Vagina (tissue), 2 donors: ENCODE measurements at regions not wholly inside any gene's neighbourhood (a gene's known extent, or its start where the extent isn't known, plus 50 kb on each side); places are given as distances from the start of the nearest gene placed in this dataset.

Experiments
- DNase-seq, 2 donors: peaks; one replicate each; pipeline ENCODE4 v3.0.0-alpha.2; 2017; ENCODE audit errors: extremely low spot score in 2 of 2
- H3K27ac ChIP-seq: fragments of 200-600 bp; sonication (generic); one replicate; pipeline ENCODE4 v1.5.1; 2019
- H3K27me3 ChIP-seq: fragments of 200-600 bp; sonication (generic); one replicate; pipeline ENCODE4 v1.5.1; 2019
- H3K36me3 ChIP-seq, 2 donors: fragments of 200-600 bp; sonication (generic); one replicate each; pipeline ENCODE4 v1.5.1; 2017 to 2019
- H3K4me1 ChIP-seq: fragments of 200-600 bp; sonication (generic); one replicate; pipeline ENCODE4 v1.5.1; 2019
- H3K4me3 ChIP-seq, 2 donors: fragments of 200-600 bp; sonication (generic); 1 replicate in 1 of 2; 2 replicates in 1 of 2; pipeline ENCODE4 v1.5.1; 2016 to 2019
- H3K9me3 ChIP-seq: fragments of 200-600 bp; sonication (generic); one replicate; pipeline ENCODE4 v1.5.1; 2019
- POLR2A ChIP-seq, 2 donors: fragments of 450-650 bp; IDR thresholded peaks; one replicate each; pipeline ENCODE4 v1.6.1; 2017; ENCODE audit warnings: antibody characterized with exemption in 2 of 2, mild to moderate bottlenecking in 2 of 2, moderate library complexity in 2 of 2
- POLR2AphosphoS5 ChIP-seq, 2 donors: sonication (generic); formaldehyde crosslinking; IDR thresholded peaks; one replicate each; pipeline ENCODE4 v1.9.0; 2017; ENCODE audit warnings: antibody characterized with exemption in 2 of 2, mild to moderate bottlenecking in 2 of 2, low read depth in 1 of 2; ENCODE audit not compliant: insufficient read depth in 1 of 2
- intact Hi-C: fragments of 100-400 bp; cut with DNase I; formaldehyde crosslinking; loops from one replicate; pipeline ENCODE4 v1.15.1; 2023
- TF ChIP-seq, protein P1 (sequence below), 3 experiments: fragments of 450-650 bp in 2 of 3; fragments of 200-600 bp in 1 of 3; sonication (generic) in 1 of 3; IDR thresholded peaks; one replicate each; pipeline ENCODE4 v1.5.1; 2017 to 2019; ENCODE audit warnings: antibody characterized with exemption in 3 of 3, mild to moderate bottlenecking in 2 of 3, moderate library complexity in 2 of 3

DNA sequence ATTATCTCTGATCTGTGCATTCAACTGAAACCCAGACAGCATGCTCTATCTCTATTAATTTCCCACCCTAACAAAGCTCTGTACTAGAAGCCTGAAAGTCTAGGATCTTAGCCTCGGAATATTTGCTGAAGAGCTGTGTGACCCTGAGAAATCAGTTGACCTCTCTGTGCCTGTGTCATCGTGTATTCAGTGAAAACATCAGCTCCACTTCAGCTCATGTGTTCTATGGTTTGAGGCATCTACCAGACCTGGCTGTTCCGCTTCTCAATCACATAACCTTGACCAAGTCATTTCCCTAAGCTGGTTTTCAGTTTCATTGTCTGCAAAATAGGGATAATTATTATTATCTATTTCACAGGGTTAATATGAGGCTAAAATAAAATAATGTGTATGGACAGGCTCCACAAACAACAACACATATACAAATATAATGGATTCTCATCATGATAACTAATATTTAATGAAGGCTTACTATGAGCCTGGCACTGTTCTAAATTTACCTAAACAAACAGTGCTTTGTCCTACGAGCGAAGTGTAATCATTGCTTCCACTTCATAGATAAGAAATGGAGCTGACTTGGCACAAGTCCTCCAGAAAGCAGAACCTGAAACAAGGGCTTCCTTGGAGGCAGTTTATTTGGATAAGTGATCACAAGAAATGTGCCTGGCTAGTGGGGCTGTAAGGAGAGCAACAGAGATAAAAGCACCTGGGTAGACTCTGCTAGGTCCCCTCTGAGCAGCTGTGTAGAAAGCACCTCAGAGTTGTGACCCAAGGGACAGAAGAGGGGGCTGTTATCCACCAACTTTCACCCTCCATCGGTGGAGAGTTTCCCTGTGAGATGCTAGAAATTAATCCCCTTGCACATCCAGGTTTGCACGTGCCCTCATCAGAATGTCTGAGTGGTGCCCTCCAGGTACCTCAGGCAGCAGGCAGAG lies 356.9 kb downstream of the RAB28 start:
- no peak for DNase-seq
- no peaks in the 10 kb centered on the region for H3K36me3 ChIP-seq
- no peaks in the 10 kb centered on the region for H3K27me3 ChIP-seq
- intact Hi-C loops: no loop called here
- H3K9me3 ChIP-seq: no peaks in the 10 kb centered on the region
- TF ChIP-seq POLR2A (IDR thresholded peaks at IDR 0.05) (no peak), POLR2AphosphoS5 (IDR thresholded peaks at IDR 0.05; ENCODE audit: insufficient read depth in 1 of 2, low read depth in 1 of 2) (no peak)
- TF ChIP-seq, protein P1, sequence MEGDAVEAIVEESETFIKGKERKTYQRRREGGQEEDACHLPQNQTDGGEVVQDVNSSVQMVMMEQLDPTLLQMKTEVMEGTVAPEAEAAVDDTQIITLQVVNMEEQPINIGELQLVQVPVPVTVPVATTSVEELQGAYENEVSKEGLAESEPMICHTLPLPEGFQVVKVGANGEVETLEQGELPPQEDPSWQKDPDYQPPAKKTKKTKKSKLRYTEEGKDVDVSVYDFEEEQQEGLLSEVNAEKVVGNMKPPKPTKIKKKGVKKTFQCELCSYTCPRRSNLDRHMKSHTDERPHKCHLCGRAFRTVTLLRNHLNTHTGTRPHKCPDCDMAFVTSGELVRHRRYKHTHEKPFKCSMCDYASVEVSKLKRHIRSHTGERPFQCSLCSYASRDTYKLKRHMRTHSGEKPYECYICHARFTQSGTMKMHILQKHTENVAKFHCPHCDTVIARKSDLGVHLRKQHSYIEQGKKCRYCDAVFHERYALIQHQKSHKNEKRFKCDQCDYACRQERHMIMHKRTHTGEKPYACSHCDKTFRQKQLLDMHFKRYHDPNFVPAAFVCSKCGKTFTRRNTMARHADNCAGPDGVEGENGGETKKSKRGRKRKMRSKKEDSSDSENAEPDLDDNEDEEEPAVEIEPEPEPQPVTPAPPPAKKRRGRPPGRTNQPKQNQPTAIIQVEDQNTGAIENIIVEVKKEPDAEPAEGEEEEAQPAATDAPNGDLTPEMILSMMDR (IDR thresholded peaks at IDR 0.05): no peak
- H3K4me1 ChIP-seq: no peaks in the 10 kb centered on the region
- H3K4me3 ChIP-seq: no peak overlapping the region
- no peak overlapping the region for H3K27ac ChIP-seq

DNA sequence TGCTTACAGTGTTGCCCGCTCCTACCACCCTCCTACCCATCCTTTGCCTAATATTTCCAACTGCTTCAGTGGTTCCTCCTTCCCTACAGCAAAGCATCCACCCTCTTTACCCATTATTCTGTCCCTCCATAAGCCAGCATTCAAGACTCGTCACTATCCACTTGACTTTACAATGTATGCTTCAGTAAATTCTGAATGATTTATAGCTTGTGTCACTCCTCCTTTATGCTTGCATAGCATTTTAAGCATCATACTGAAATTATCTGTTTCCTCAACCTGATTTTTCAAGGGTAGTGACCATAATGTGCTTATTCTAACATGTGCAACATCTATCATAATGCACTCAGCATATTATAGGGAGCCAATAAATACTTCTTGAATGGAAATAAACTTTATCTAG lies 365.5 kb downstream of the RAB28 start:
- H3K36me3 ChIP-seq: no peaks in the 10 kb centered on the region
- intact Hi-C loops: no loop called here

DNA sequence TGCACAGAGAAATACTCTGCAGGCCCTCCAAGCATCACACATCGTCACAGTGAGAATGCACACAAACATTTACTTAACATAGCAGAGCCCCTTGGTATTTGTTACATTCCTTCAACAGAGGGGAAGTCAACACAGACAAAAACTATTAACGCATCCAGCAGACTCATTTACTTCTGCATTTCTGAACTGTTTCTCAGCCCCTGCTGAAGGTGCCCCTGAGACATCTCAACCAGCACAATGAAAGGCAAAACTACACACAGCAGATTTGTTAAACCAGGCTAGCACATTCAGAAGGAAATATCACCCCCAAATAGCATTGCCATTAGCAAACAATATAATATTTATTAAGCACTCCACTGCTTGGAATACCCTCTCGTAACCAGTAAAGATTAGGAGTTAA lies 367.0 kb downstream of the RAB28 start:
- Histone ChIP-seq H3K9me3 (no peaks in the 10 kb centered on the region), H3K36me3 (no peaks in the 10 kb centered on the region), H3K27me3 (no peaks in the 10 kb centered on the region), H3K27ac (no peak overlapping the region), H3K4me1 (no peaks in the 10 kb centered on the region), H3K4me3 (no peak overlapping the region)
- intact Hi-C loops: no loop called here
- no peak for DNase-seq
- TF ChIP-seq, protein P1 (IDR thresholded peaks at IDR 0.05): no peak
- TF ChIP-seq POLR2AphosphoS5 (IDR thresholded peaks at IDR 0.05; ENCODE audit: insufficient read depth in 1 of 2, low read depth in 1 of 2) (no peak), POLR2A (IDR thresholded peaks at IDR 0.05) (no peak)

More for the DNA sequence above, 365.5 kb downstream of the RAB28 start:
- TF ChIP-seq, protein P1 (IDR thresholded peaks at IDR 0.05): no peak
- TF ChIP-seq POLR2A (IDR thresholded peaks at IDR 0.05) (no peak), POLR2AphosphoS5 (IDR thresholded peaks at IDR 0.05; ENCODE audit: insufficient read depth in 1 of 2, low read depth in 1 of 2) (no peak)
- H3K9me3 ChIP-seq: no peaks in the 10 kb centered on the region
- no peak overlapping the region for H3K4me3 ChIP-seq
- H3K27ac ChIP-seq: no peak overlapping the region
- no peaks in the 10 kb centered on the region for H3K4me1 ChIP-seq
- H3K27me3 ChIP-seq: no peaks in the 10 kb centered on the region
- no peak for DNase-seq

DNA sequence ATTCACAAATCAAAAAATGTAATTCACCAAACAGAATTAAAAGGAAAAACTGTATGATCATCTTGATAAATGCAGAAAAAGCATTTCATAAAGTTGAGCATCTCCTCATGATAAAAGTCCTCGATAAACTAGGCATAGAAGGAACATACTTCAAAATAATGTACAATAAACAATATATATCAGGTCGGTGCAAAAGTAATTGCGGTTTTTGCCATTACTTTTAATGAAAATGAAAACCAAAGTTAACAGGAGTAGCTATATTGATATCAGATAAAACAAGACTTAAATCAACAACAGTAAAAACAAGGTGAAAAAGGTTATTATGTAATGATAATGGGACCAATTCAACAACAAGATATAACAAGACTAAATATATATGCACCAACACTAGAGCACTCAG lies 372.1 kb downstream of the RAB28 start:
- H3K27ac ChIP-seq: no peak overlapping the region
- DNase-seq: no peak
- intact Hi-C loops: no loop called here
- TF ChIP-seq POLR2A (IDR thresholded peaks at IDR 0.05) (no peak), POLR2AphosphoS5 (IDR thresholded peaks at IDR 0.05; ENCODE audit: insufficient read depth in 1 of 2, low read depth in 1 of 2) (no peak)
- TF ChIP-seq, protein P1 (IDR thresholded peaks at IDR 0.05): no peak
- no peaks in the 10 kb centered on the region for H3K9me3 ChIP-seq
- H3K36me3 ChIP-seq: no peaks in the 10 kb centered on the region
- H3K4me1 ChIP-seq: no peaks in the 10 kb centered on the region
- no peak overlapping the region for H3K4me3 ChIP-seq
- H3K27me3 ChIP-seq: no peaks in the 10 kb centered on the region

DNA sequence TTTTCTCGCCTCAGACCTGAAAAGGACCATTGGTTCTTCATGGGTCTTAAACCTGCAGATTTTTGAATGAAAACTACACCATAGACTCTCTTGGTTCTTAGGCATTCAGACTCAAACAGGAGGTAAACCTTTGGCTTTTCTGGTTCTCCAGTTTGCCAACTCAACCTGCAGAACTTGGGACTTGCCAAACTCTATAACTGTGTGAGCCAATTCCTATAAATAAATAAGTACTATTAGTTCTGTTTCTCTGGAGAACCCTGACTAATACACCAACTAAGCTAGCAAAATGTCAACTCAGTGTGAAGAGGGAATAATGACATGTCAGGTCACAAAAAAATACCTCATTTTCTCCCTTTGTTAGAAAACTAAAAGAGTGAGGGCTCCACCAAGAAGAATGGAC lies 374.6 kb downstream of the RAB28 start:
- Histone ChIP-seq H3K27me3 (no peaks in the 10 kb centered on the region), H3K36me3 (no peaks in the 10 kb centered on the region), H3K4me1 (no peaks in the 10 kb centered on the region), H3K4me3 (no peak overlapping the region), H3K9me3 (no peaks in the 10 kb centered on the region), H3K27ac (no peak overlapping the region)
- intact Hi-C loops: no loop called here
- TF ChIP-seq, protein P1 (IDR thresholded peaks at IDR 0.05): no peak
- no peak for TF ChIP-seq POLR2AphosphoS5 (IDR thresholded peaks at IDR 0.05; ENCODE audit: insufficient read depth in 1 of 2, low read depth in 1 of 2)
- no peak for TF ChIP-seq POLR2A (IDR thresholded peaks at IDR 0.05)
- no peak for DNase-seq
